ENCODE measurements at regions not wholly inside any gene's neighbourhood (a gene's known extent, or its start where the extent isn't known, plus 50 kb on each side); places are given as distances from the start of the nearest gene placed in this dataset.

- TF ChIP-seq CREB1 (IDR thresholded peaks at IDR 0.05) (no peak), CREB1 (CRISPR knock-in tag; IDR thresholded peaks at IDR 0.05) (no peak), CCAR2 (IDR thresholded peaks at IDR 0.05; ENCODE audit: low read depth, low read length) (no peak), ZNF184 (CRISPR knock-in tag; IDR thresholded peaks at IDR 0.05) (no peak), PRPF4 (IDR thresholded peaks at IDR 0.05; ENCODE audit: insufficient read depth, low read depth, low read length, poor library complexity, severe bottlenecking) (no peak), KDM4B (IDR thresholded peaks at IDR 0.05; ENCODE audit: borderline replicate concordance in 2 of 2, low read depth in 1 of 2) (no peak), ATF7 (IDR thresholded peaks at IDR 0.05) (no peak), EP300 (IDR thresholded peaks at IDR 0.05; ENCODE audit: low read length) (no peak), RBM25 (IDR thresholded peaks at IDR 0.05; ENCODE audit: low read depth, low read length, severe bottlenecking) (no peak), SP2 (IDR thresholded peaks at IDR 0.05; ENCODE audit: extremely low read depth, low read depth, low read length, poor library complexity, severe bottlenecking) (no peak), HMBOX1 (IDR thresholded peaks at IDR 0.05) (no peak), ERF (CRISPR knock-in tag; IDR thresholded peaks at IDR 0.05) (no peak), SIX5 (IDR thresholded peaks at IDR 0.05; ENCODE audit: borderline replicate concordance in 1 of 2, insufficient read depth in 1 of 2, low read depth in 1 of 2, low read length in 2 of 2) (no peak)
- TF ChIP-seq, protein P1, sequence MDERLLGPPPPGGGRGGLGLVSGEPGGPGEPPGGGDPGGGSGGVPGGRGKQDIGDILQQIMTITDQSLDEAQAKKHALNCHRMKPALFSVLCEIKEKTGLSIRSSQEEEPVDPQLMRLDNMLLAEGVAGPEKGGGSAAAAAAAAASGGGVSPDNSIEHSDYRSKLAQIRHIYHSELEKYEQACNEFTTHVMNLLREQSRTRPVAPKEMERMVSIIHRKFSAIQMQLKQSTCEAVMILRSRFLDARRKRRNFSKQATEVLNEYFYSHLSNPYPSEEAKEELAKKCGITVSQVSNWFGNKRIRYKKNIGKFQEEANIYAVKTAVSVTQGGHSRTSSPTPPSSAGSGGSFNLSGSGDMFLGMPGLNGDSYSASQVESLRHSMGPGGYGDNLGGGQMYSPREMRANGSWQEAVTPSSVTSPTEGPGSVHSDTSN (CRISPR knock-in tag; IDR thresholded peaks at IDR 0.05; ENCODE audit: low read depth): no peak
- TF ChIP-seq, protein P1 (tag; conservative IDR thresholded peaks at IDR 0.05; ENCODE audit: low read depth): no peak
Observed at GRCh38 chr7:85619236-85619635, 432.4 kb upstream of the SEMA3D start (continued).

All from K562 (cell line).